ENCODE measurements at regions not wholly inside any gene's neighbourhood (a gene's known extent, or its start where the extent isn't known, plus 50 kb on each side); places are given as distances from the start of the nearest gene placed in this dataset.

GRCh38 chr16:50992350-50993032 lies 158.6 kb downstream of the SALL1 start:
- TF ChIP-seq EZH2 (IDR thresholded peaks at IDR 0.05; ENCODE audit: borderline replicate concordance, low read depth, low read length, severe bottlenecking) (no peak), CTCF (IDR thresholded peaks at IDR 0.05; ENCODE audit: borderline replicate concordance, extremely low read depth, low read length, poor library complexity, severe bottlenecking) (no peak)
- Histone ChIP-seq H3K9ac (ENCODE audit: low read depth, low read length) (no peak overlapping the region), H3K27ac (ENCODE audit: low read length) (no peak overlapping the region), H4K20me1 (ENCODE audit: insufficient read depth, low read length) (no peaks in the 10 kb centered on the region), H3K4me3 (ENCODE audit: low read depth in 1 of 2, low read length in 2 of 2) (no peak overlapping the region), H3K27me3 (ENCODE audit: insufficient read depth, low read length, poor library complexity) (no peaks in the 10 kb centered on the region), H3K4me1 (ENCODE audit: insufficient read depth, low read length) (no peaks in the 10 kb centered on the region), H3K79me2 (ENCODE audit: insufficient read depth, low read length) (no peaks in the 10 kb centered on the region), H3K9me3 (ENCODE audit: insufficient read depth, low read length, severe bottlenecking) (no peaks in the 10 kb centered on the region), H3K36me3 (ENCODE audit: insufficient read depth, low read length) (no peaks in the 10 kb centered on the region), H2AFZ (ENCODE audit: low read depth, low read length) (no peak overlapping the region), H3K4me2 (ENCODE audit: insufficient read depth, low read length) (no peak overlapping the region)
- no peak for DNase-seq
- ATAC-seq (ENCODE audit: insufficient read depth, low read depth): no peak

- Histone ChIP-seq H2AFZ (ENCODE audit: low read depth, low read length) (no peak overlapping the region), H3K36me3 (ENCODE audit: insufficient read depth, low read length) (no peaks in the 10 kb centered on the region), H3K4me2 (ENCODE audit: insufficient read depth, low read length) (no peak overlapping the region), H3K79me2 (ENCODE audit: insufficient read depth, low read length) (no peaks in the 10 kb centered on the region), H4K20me1 (ENCODE audit: insufficient read depth, low read length) (no peaks in the 10 kb centered on the region), H3K27ac (ENCODE audit: low read length) (no peak overlapping the region), H3K9me3 (ENCODE audit: insufficient read depth, low read length, severe bottlenecking) (no peaks in the 10 kb centered on the region), H3K4me1 (ENCODE audit: insufficient read depth, low read length) (no peaks in the 10 kb centered on the region), H3K27me3 (ENCODE audit: insufficient read depth, low read length, poor library complexity) (no peaks in the 10 kb centered on the region), H3K4me3 (ENCODE audit: low read depth in 1 of 2, low read length in 2 of 2) (no peak overlapping the region), H3K9ac (ENCODE audit: low read depth, low read length) (no peak overlapping the region)
- no peak for ATAC-seq (ENCODE audit: insufficient read depth, low read depth)
- TF ChIP-seq CTCF (IDR thresholded peaks at IDR 0.05; ENCODE audit: borderline replicate concordance, extremely low read depth, low read length, poor library complexity, severe bottlenecking) (no peak), EZH2 (IDR thresholded peaks at IDR 0.05; ENCODE audit: borderline replicate concordance, low read depth, low read length, severe bottlenecking) (no peak)
- no peak for DNase-seq
Measured at GRCh38 chr16:50991436-50991835, 159.6 kb downstream of the SALL1 start.

GRCh38 chr16:50991006-50991405 lies 160.1 kb downstream of the SALL1 start:
- Histone ChIP-seq H4K20me1 (ENCODE audit: insufficient read depth, low read length) (no peaks in the 10 kb centered on the region), H3K9ac (ENCODE audit: low read depth, low read length) (no peak overlapping the region), H3K27me3 (ENCODE audit: insufficient read depth, low read length, poor library complexity) (no peaks in the 10 kb centered on the region), H3K4me1 (ENCODE audit: insufficient read depth, low read length) (no peaks in the 10 kb centered on the region), H3K4me2 (ENCODE audit: insufficient read depth, low read length) (no peak overlapping the region), H3K36me3 (ENCODE audit: insufficient read depth, low read length) (no peaks in the 10 kb centered on the region), H3K27ac (ENCODE audit: low read length) (no peak overlapping the region), H3K9me3 (ENCODE audit: insufficient read depth, low read length, severe bottlenecking) (no peaks in the 10 kb centered on the region), H3K4me3 (ENCODE audit: low read depth in 1 of 2, low read length in 2 of 2) (no peak overlapping the region), H2AFZ (ENCODE audit: low read depth, low read length) (no peak overlapping the region), H3K79me2 (ENCODE audit: insufficient read depth, low read length) (no peaks in the 10 kb centered on the region)
- no peak for DNase-seq
- ATAC-seq (ENCODE audit: insufficient read depth, low read depth): no peak
- TF ChIP-seq EZH2 (IDR thresholded peaks at IDR 0.05; ENCODE audit: borderline replicate concordance, low read depth, low read length, severe bottlenecking) (no peak), CTCF (IDR thresholded peaks at IDR 0.05; ENCODE audit: borderline replicate concordance, extremely low read depth, low read length, poor library complexity, severe bottlenecking) (no peak)

All from DND-41 (cell line).